Endothelial cell of hepatic sinusoid (primary cell): ENCODE measurements at regions not wholly inside any gene's neighbourhood (a gene's known extent, or its start where the extent isn't known, plus 50 kb on each side); places are given as distances from the start of the nearest gene placed in this dataset.

ENCODE experiments used
- in situ Hi-C: cut with HindIII; loops from 2 replicates; pipeline ENCODE4 v1.10.0; 2017; ENCODE audit warnings: low sequenced_read_pairs

GRCh38 chr7:50962962-50963374 is 180.3 kb upstream of the GRB10 start:
- in situ Hi-C loops = no loop called here

GRCh38 chr7:50962281-50962883 is 179.7 kb upstream of the GRB10 start:
- in situ Hi-C loops = no loop called here

GRCh38 chr7:50960621-50961310 is 178.1 kb upstream of the GRB10 start:
- in situ Hi-C loops = no loop called here

- in situ Hi-C loops = loop anchor here (5.0 kb wide), 1 partner anchor 38 kb away; no protein-coding TSS in a partner anchor
Measured at GRCh38 chr7:50959991-50960390, 177.3 kb upstream of the GRB10 start.

GRCh38 chr7:50959560-50959959 is 176.9 kb upstream of the GRB10 start:
- in situ Hi-C loops = loop anchor here (5.0 kb wide), 1 partner anchor 37 kb away; no protein-coding TSS in a partner anchor

GRCh38 chr7:50957855-50958254 is 175.2 kb upstream of the GRB10 start:
- in situ Hi-C loops = loop anchor here (5.0 kb wide), 1 partner anchor 36 kb away; no protein-coding TSS in a partner anchor

- in situ Hi-C loops = loop anchor here (5.0 kb wide), 1 partner anchor 35 kb away; no protein-coding TSS in a partner anchor
Measured at GRCh38 chr7:50957431-50957830, 174.7 kb upstream of the GRB10 start.

- in situ Hi-C loops = loop anchor here (5.0 kb wide), 1 partner anchor 34 kb away; no protein-coding TSS in a partner anchor
Measured at GRCh38 chr7:50956522-50957155, 173.9 kb upstream of the GRB10 start.

GRCh38 chr7:50954716-50955115 is 172.0 kb upstream of the GRB10 start:
- in situ Hi-C loops = loop anchor here (5.0 kb wide), 3 partner anchors 32 to 122 kb away; no protein-coding TSS in a partner anchor

- in situ Hi-C loops = loop anchor here (5.0 kb wide), 2 partner anchors 53 to 122 kb away; no protein-coding TSS in a partner anchor
Measured at GRCh38 chr7:50954245-50954644, 171.5 kb upstream of the GRB10 start.

- in situ Hi-C loops = loop anchor here (5.0 kb wide), 2 partner anchors 53 to 122 kb away; no protein-coding TSS in a partner anchor
Measured at GRCh38 chr7:50953820-50954219, 171.1 kb upstream of the GRB10 start.

GRCh38 chr7:50953303-50953702 is 170.6 kb upstream of the GRB10 start:
- in situ Hi-C loops = loop anchor here (5.0 kb wide), 2 partner anchors 54 to 121 kb away; no protein-coding TSS in a partner anchor

- in situ Hi-C loops = loop anchor here (5.0 kb wide), 2 partner anchors 55 to 120 kb away; no protein-coding TSS in a partner anchor
Measured at GRCh38 chr7:50952544-50952943, 169.8 kb upstream of the GRB10 start.

GRCh38 chr7:50952120-50952519 is 169.4 kb upstream of the GRB10 start:
- in situ Hi-C loops = loop anchor here (5.0 kb wide), 2 partner anchors 55 to 120 kb away; no protein-coding TSS in a partner anchor

- in situ Hi-C loops = no loop called here
Measured at GRCh38 chr7:50943482-50943881, 160.8 kb upstream of the GRB10 start.

GRCh38 chr7:50941525-50941924 is 158.8 kb upstream of the GRB10 start:
- in situ Hi-C loops = no loop called here

GRCh38 chr7:50940621-50941020 is 157.9 kb upstream of the GRB10 start:
- in situ Hi-C loops = no loop called here

GRCh38 chr7:50939021-50939420 is 156.3 kb upstream of the GRB10 start:
- in situ Hi-C loops = loop anchor here (5.0 kb wide), 1 partner anchor 33 kb away; no protein-coding TSS in a partner anchor

GRCh38 chr7:50937727-50938126 is 155.0 kb upstream of the GRB10 start:
- in situ Hi-C loops = loop anchor here (5.0 kb wide), 1 partner anchor 35 kb away; no protein-coding TSS in a partner anchor

GRCh38 chr7:50926049-50926448 is 143.4 kb upstream of the GRB10 start:
- in situ Hi-C loops = no loop called here

- in situ Hi-C loops = loop anchor here (5.0 kb wide), 1 partner anchor 34 kb away; no protein-coding TSS in a partner anchor
Measured at GRCh38 chr7:50923476-50923875, 140.8 kb upstream of the GRB10 start.
